ENCODE measurements at regions not wholly inside any gene's neighbourhood (a gene's known extent, or its start where the extent isn't known, plus 50 kb on each side); places are given as distances from the start of the nearest gene placed in this dataset.
"Not testable (repeated sequence)": the region's sequence is repeated elsewhere in the genome, so short reads cannot be mapped to it uniquely, and the experiment has no call there.

- Mint-ChIP-seq H3K4me1 (peaks cover 8% of the 10 kb centered on the region), H3K27me3 (ENCODE audit: low read depth) (peaks cover 6% of the 10 kb centered on the region), H3K9me3 (peaks cover 2% of the 10 kb centered on the region), H3K4me3 (no peak overlapping the region), H3K27ac (ENCODE audit: unreplicated experiment) (no peak overlapping the region), H3K36me3 (ENCODE audit: low read depth) (no peaks in the 10 kb centered on the region)
- DNase-seq (ENCODE audit: low read depth, low spot score): no peak
- TF ChIP-seq CTCF (conservative IDR thresholded peaks at IDR 0.05): no peak
Observed at GRCh38 chrX:821327-822107, 190.9 kb downstream of the SHOX start.

DNA sequence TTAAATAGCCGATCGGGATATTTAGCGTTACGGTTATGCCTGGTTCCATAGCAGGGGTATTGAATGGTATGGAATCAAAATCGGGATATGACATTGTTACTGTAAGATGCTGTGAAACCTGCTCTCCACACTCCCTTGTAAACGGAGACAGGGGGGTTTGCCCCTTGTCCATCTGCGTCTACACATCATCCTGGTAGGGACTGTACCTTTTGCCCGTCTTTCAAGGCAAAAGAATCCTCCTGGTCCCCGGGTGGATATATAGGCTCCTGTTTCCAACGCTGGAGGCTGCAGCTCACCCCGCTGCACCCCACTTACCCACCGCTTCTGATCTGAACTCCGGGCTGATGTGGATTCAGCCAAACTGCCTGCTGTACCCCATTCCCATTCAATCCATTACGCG lies 189.1 kb downstream of the SHOX start:
- Mint-ChIP-seq H3K4me1 (no peaks in the 10 kb centered on the region), H3K27me3 (ENCODE audit: low read depth) (peaks cover 6% of the 10 kb centered on the region), H3K27ac (ENCODE audit: unreplicated experiment) (no peak overlapping the region), H3K36me3 (ENCODE audit: low read depth) (peaks cover 2% of the 10 kb centered on the region), H3K4me3 (no peak overlapping the region), H3K9me3 (peaks cover 5% of the 10 kb centered on the region)
- DNase-seq (ENCODE audit: low read depth, low spot score): no peak
- TF ChIP-seq CTCF (conservative IDR thresholded peaks at IDR 0.05): no peak

DNA sequence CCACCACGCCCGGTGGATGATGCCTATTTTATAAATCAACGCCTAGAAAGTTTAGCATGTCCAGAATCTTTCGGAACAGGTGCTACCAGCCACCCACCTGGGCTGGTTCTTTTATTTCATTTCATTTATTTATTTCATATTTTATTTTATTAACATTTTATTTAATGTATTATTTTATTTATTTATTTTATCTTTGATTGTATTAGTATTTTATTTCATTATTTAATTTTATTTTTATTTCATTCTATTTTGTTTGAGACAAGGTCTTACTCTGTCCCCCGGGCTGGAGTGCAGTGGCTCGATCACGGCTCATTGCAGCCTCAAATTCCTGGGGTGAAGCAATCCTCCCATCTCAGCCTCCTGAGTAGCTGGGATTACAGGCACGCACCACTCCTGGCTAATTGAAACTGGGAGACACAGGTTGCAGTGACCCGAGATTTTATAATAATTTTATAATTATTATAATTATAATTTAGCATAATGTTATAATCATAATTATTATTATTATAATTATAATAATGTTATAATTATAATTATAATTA lies 187.2 kb downstream of the SHOX start:
- no peak overlapping the region for H3K27ac Mint-ChIP-seq (ENCODE audit: unreplicated experiment)

GRCh38 chrX:817147-817546 lies 186.6 kb downstream of the SHOX start:
- not testable (repeated sequence) for H3K9me3 Mint-ChIP-seq; H3K4me1 Mint-ChIP-seq; H3K36me3 Mint-ChIP-seq (ENCODE audit: low read depth); DNase-seq (ENCODE audit: low read depth, low spot score); H3K4me3 Mint-ChIP-seq; H3K27ac Mint-ChIP-seq (ENCODE audit: unreplicated experiment)
- H3K27me3 Mint-ChIP-seq (ENCODE audit: low read depth): peaks cover 13% of the 10 kb centered on the region

More for the DNA sequence above, 187.2 kb downstream of the SHOX start:
- DNase-seq (ENCODE audit: low read depth, low spot score): no peak
- H3K9me3 Mint-ChIP-seq: peaks cover 3% of the 10 kb centered on the region
- no peaks in the 10 kb centered on the region for H3K4me1 Mint-ChIP-seq
- H3K4me3 Mint-ChIP-seq: no peak overlapping the region
- TF ChIP-seq CTCF (conservative IDR thresholded peaks at IDR 0.05): no peak
- H3K36me3 Mint-ChIP-seq (ENCODE audit: low read depth): peaks cover 2% of the 10 kb centered on the region
- peaks cover 13% of the 10 kb centered on the region for H3K27me3 Mint-ChIP-seq (ENCODE audit: low read depth)

DNA sequence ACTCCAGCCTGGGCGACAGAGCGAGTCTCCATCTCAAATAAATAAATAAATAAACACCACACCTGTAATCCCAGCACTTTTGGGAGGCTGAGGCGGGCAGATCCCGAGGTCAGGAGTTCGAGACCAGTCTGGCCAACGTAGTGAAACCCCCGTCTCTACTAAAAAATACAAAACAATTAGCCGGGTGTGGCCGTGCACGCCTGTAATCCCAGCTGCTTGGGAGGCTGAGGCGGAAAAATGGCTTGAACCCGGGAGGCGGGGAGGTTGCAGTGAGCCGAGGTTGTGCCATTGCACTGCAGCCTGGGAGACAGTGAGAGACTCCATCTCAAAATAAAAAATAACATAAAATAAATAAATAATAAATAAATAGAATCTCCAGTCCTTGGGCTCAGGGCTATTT lies 185.8 kb downstream of the SHOX start:
- H3K4me1 Mint-ChIP-seq: no peaks in the 10 kb centered on the region
- H3K4me3 Mint-ChIP-seq: no peak overlapping the region
- TF ChIP-seq CTCF (conservative IDR thresholded peaks at IDR 0.05): no peak
- H3K36me3 Mint-ChIP-seq (ENCODE audit: low read depth): peaks cover 2% of the 10 kb centered on the region
- peaks cover 3% of the 10 kb centered on the region for H3K9me3 Mint-ChIP-seq
- H3K27ac Mint-ChIP-seq (ENCODE audit: unreplicated experiment): no peak overlapping the region
- H3K27me3 Mint-ChIP-seq (ENCODE audit: low read depth): peaks cover 13% of the 10 kb centered on the region
- DNase-seq (ENCODE audit: low read depth, low spot score): no peak

DNA sequence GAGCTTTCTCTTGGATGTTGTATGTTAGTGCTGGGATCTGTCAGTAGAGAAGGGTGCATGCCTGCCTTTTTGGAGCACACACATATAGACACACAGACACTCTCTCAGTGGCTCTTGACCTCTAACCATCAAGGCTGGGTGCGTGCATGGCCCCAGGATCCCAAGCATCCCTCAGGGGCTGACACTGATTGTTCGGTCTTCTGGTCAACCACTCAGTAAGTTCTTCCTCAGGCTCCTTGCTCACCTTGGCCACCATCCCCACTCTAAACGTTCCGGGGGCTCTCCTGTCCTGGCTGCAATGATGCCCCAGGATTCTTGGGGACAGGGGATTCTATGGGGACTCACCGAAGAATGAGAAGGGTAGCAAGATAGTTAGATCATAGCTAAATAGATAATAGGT lies 179.6 kb downstream of the SHOX start:
- no peaks in the 10 kb centered on the region for H3K9me3 Mint-ChIP-seq
- no peaks in the 10 kb centered on the region for H3K4me1 Mint-ChIP-seq
- H3K4me3 Mint-ChIP-seq: no peak overlapping the region
- no peak overlapping the region for H3K27ac Mint-ChIP-seq (ENCODE audit: unreplicated experiment)
- TF ChIP-seq CTCF (conservative IDR thresholded peaks at IDR 0.05): no peak
- peaks cover 21% of the 10 kb centered on the region for H3K27me3 Mint-ChIP-seq (ENCODE audit: low read depth)
- H3K36me3 Mint-ChIP-seq (ENCODE audit: low read depth): no peaks in the 10 kb centered on the region
- no peak for DNase-seq (ENCODE audit: low read depth, low spot score)
